ENCODE measurements at regions not wholly inside any gene's neighbourhood (a gene's known extent, or its start where the extent isn't known, plus 50 kb on each side); places are given as distances from the start of the nearest gene placed in this dataset.

DNA sequence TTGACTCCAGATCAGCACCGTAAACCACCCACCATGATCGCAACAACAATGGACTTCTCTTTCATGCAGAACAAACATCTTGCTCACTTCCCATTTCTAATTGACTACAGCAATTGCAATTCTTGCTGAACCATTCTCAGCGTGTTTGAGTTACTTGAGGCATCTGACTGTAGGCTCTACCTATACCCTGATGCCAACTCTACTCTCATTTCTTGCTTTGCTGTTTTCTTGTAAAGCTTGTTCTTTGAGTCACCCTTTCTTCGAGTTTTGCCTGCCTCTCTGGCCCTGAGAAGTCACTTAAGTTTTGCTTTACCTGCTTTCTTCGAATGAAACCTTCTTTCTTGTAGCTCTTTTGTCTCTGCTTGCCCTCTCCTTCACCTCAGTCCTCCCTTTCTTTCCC, 160.5 kb upstream of the RND3 start:
- H3K4me3 ChIP-seq (ENCODE audit: low read depth, low read length) = no peak overlapping the region
- TF ChIP-seq, protein P1, sequence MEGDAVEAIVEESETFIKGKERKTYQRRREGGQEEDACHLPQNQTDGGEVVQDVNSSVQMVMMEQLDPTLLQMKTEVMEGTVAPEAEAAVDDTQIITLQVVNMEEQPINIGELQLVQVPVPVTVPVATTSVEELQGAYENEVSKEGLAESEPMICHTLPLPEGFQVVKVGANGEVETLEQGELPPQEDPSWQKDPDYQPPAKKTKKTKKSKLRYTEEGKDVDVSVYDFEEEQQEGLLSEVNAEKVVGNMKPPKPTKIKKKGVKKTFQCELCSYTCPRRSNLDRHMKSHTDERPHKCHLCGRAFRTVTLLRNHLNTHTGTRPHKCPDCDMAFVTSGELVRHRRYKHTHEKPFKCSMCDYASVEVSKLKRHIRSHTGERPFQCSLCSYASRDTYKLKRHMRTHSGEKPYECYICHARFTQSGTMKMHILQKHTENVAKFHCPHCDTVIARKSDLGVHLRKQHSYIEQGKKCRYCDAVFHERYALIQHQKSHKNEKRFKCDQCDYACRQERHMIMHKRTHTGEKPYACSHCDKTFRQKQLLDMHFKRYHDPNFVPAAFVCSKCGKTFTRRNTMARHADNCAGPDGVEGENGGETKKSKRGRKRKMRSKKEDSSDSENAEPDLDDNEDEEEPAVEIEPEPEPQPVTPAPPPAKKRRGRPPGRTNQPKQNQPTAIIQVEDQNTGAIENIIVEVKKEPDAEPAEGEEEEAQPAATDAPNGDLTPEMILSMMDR (conservative IDR thresholded peaks at IDR 0.05; ENCODE audit: low read depth, low read length) = no peak
- no peak for DNase-seq (ENCODE audit: low read depth)

DNA sequence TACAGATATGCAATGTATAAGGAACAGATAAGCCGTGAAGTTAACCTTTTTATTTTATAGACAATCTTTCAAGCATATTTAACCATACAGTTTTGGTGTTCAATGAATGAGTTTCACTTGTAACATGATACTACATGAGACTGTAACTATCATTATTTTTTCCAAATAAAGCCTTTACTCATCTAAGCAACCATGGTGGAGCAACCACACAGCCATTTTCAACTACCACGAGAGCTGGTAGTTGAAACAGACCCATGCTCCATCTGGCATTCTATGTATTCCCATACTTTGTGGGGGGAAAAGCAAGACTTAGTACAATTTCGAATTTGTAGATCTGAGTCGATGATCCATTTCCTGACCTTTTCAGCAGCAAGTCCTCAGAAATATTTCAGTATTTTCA, 159.3 kb upstream of the RND3 start:
- H3K4me3 ChIP-seq (ENCODE audit: low read depth, low read length) = no peak overlapping the region
- no peak for DNase-seq (ENCODE audit: low read depth)
- TF ChIP-seq, protein P1 (conservative IDR thresholded peaks at IDR 0.05; ENCODE audit: low read depth, low read length) = no peak

DNA sequence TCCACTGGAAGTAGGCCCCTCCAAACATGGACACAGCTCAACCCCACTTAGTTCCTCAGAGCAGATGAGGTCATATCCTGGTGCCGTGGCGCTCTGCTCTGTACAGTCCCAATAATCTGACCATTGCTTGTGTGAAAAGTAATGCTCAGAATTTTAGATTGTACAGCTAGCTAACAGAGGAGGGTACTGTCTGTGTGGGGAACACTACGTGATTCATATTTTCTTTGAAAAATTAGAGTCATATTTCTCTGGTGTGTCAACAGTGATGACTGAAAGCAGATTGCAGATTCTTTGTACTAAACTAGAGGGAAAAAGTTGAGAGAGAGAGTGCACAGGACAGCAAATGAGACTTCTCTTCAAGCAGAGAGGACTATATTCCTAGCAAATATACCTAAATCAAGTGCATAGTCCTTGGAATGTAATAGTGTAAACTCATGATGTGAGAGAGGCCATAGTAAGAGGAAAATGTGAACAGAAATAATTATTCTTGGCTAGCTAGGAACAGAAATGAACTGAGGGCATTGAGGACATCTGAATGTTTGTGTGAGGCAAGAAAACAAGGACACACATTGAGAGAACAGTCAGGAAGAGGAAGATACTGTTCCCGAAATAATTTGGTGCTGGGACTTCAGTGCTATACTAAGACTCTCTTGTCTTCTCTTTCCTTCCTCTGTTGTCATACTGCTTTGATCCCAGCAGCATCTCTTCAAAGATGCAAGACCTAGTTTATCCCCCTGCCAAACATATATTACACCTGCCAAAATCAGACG, 157.0 kb upstream of the RND3 start:
- peak; percentile 80 for DNase-seq (ENCODE audit: low read depth)
- TF ChIP-seq, protein P1 (conservative IDR thresholded peaks at IDR 0.05; ENCODE audit: low read depth, low read length) = no peak
- H3K4me3 ChIP-seq (ENCODE audit: low read depth, low read length) = no peak overlapping the region

DNA sequence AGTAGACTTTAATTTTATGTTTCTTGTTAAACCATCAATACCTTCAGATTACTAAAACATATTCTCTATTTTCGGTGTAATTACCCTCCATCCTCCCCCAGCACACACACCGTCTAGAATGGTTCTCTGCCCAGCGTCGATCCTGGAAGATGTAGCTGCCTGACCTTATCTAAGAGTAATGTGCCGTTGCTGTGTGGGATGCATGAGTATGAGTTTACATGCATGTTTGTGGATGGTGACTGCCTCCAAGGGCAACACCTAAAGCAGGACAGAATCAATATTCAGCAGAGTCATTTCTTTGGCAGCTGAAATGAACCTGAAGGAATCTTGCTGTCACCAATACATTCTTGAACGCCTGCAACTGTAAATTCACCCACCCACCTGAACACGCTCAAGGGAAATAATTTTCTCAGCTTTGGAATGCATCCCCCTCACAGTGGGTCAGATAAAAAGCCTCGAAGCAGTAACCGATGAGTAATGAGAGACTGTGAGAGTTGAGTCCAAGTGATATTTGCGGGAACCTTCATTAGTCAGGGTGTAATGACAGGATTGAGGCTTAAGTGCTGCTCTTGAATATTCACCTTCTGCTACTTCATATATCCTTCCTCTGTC, 155.8 kb upstream of the RND3 start:
- TF ChIP-seq, protein P1 (conservative IDR thresholded peaks at IDR 0.05; ENCODE audit: low read depth, low read length) = no peak
- DNase-seq (ENCODE audit: low read depth) = peak; percentile 55
- H3K4me3 ChIP-seq (ENCODE audit: low read depth, low read length) = no peak overlapping the region

DNA sequence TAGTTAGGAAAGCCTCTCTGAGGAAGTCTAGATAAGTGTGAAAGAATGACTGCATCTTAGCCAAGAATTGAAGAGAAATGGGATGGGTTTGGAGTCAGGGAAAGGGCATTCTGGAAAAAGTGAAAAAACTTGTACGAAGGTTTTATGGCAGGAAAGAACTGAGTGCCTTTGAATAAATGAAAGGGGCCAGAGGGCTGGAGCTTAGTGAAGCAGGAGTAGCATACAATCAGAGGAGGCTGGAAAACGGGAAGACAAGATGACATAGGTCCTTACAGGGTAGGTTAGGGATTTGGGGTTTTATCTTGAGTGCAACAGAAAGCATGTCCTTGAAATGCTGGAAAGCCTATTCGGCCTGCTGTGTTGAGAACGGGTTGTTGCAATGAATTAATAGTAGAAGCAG, 152.6 kb upstream of the RND3 start:
- H3K4me3 ChIP-seq (ENCODE audit: low read depth, low read length) = no peak overlapping the region

DNA sequence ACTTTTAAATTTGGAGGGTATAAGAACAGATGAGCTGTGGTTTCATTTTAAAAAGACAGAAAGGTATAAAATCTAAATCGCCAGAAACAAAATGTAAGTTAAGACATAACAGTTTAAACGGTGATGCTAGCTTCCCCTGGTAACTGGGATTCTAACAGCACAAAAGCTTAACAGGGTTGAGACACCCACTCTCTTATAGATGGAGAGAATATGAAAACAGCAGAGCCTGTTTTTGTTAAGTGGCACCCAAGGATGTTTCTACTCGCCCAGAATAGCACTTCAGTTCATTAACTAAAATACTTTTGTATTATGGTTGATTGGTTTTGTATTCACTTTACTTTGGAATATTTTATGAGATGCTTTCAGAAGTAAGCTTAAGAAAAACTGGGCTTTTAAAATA, 151.9 kb upstream of the RND3 start:
- no peak overlapping the region for H3K4me3 ChIP-seq (ENCODE audit: low read depth, low read length)
- TF ChIP-seq, protein P1 (conservative IDR thresholded peaks at IDR 0.05; ENCODE audit: low read depth, low read length) = no peak
- no peak for DNase-seq (ENCODE audit: low read depth)

More for the DNA sequence above, 152.6 kb upstream of the RND3 start:
- DNase-seq (ENCODE audit: low read depth) = no peak
- TF ChIP-seq, protein P1 (conservative IDR thresholded peaks at IDR 0.05; ENCODE audit: low read depth, low read length) = no peak
